ENCODE measurements at regions not wholly inside any gene's neighbourhood (a gene's known extent, or its start where the extent isn't known, plus 50 kb on each side); places are given as distances from the start of the nearest gene placed in this dataset.

GRCh38 chr11:32305460-32305859 lies 129.9 kb downstream of the WT1 start:
- H3K27me3 ChIP-seq (replicated peaks; ENCODE audit: insufficient read depth, low read depth, low read length, poor library complexity): no peaks in the 10 kb centered on the region
- no peaks in the 10 kb centered on the region for H3K36me3 ChIP-seq (ENCODE audit: insufficient read depth, low read length, poor library complexity, severe bottlenecking)
- H3K4me1 ChIP-seq (ENCODE audit: insufficient read depth, low read length, poor library complexity, severe bottlenecking): peaks cover 6% of the 10 kb centered on the region
- no peak for DNase-seq (ENCODE audit: low spot score)
- intact Hi-C loops (cut with micrococcal nuclease; ENCODE audit: unreplicated experiment): no loop called here
- TF ChIP-seq, protein P1, sequence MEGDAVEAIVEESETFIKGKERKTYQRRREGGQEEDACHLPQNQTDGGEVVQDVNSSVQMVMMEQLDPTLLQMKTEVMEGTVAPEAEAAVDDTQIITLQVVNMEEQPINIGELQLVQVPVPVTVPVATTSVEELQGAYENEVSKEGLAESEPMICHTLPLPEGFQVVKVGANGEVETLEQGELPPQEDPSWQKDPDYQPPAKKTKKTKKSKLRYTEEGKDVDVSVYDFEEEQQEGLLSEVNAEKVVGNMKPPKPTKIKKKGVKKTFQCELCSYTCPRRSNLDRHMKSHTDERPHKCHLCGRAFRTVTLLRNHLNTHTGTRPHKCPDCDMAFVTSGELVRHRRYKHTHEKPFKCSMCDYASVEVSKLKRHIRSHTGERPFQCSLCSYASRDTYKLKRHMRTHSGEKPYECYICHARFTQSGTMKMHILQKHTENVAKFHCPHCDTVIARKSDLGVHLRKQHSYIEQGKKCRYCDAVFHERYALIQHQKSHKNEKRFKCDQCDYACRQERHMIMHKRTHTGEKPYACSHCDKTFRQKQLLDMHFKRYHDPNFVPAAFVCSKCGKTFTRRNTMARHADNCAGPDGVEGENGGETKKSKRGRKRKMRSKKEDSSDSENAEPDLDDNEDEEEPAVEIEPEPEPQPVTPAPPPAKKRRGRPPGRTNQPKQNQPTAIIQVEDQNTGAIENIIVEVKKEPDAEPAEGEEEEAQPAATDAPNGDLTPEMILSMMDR (conservative IDR thresholded peaks at IDR 0.05; ENCODE audit: low read depth, low read length): no peak
- no peak for TF ChIP-seq EZH2 (IDR thresholded peaks at IDR 0.05; ENCODE audit: borderline replicate concordance, low read depth, low read length, poor library complexity, severe bottlenecking)
- CTCF ChIA-PET: no interaction called here
- no TSS peak for BruUV-seq (replicated peaks)
- POLR2A ChIA-PET (ENCODE audit: low non-redundant PET): no interaction called here
- no peaks in the 10 kb centered on the region for H3K9me3 ChIP-seq (ENCODE audit: low read depth, low read length, poor library complexity, severe bottlenecking)
- H3K27ac ChIP-seq (ENCODE audit: low read depth, low read length, poor library complexity, severe bottlenecking): no peak overlapping the region
- no peak overlapping the region for H3K4me3 ChIP-seq (ENCODE audit: low read depth, low read length, poor library complexity, severe bottlenecking)

- POLR2A ChIA-PET (ENCODE audit: low non-redundant PET): no interaction called here
- intact Hi-C loops (cut with micrococcal nuclease; ENCODE audit: unreplicated experiment): no loop called here
- CTCF ChIA-PET: interaction anchor here (1.9 kb wide), 1 partner anchor 10 kb away, joined by 4 read pairs; no protein-coding TSS in a partner anchor
These were observed 127.9 kb downstream of the WT1 start for GRCh38 chr11:32307471-32307870.

DNA sequence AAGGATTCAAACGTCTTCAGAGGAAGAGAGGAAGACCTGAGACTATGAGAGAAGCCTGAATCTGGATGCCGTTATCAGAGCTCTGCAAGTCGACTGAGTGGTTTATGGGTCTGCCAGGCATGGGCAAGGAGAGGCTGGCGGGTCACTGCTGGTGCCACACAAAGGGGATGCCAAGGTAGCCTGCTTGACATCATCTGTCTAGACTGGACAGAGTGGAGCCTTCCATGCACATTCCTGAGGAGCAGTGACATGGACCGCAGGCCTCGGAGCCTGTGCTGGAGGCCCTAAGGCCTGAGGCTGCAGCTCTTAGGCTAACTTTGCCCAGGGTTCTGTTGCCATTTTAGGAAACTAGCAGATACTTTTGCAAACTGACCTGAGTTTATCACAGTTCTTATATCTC lies 127.4 kb downstream of the WT1 start:
- ChIA-PET POLR2A (ENCODE audit: low non-redundant PET) (no interaction called here), CTCF (interaction anchor here (0.8 to 1.9 kb wide), 2 partner anchors 9 to 10 kb away, joined by 3 to 4 read pairs; no protein-coding TSS in a partner anchor)
- no peaks in the 10 kb centered on the region for H3K36me3 ChIP-seq (ENCODE audit: insufficient read depth, low read length, poor library complexity, severe bottlenecking)
- no peak overlapping the region for H3K4me3 ChIP-seq (ENCODE audit: low read depth, low read length, poor library complexity, severe bottlenecking)
- H3K4me1 ChIP-seq (ENCODE audit: insufficient read depth, low read length, poor library complexity, severe bottlenecking): peaks cover 12% of the 10 kb centered on the region
- no peaks in the 10 kb centered on the region for H3K27me3 ChIP-seq (replicated peaks; ENCODE audit: insufficient read depth, low read depth, low read length, poor library complexity)
- BruUV-seq (replicated peaks): no TSS peak
- TF ChIP-seq EZH2 (IDR thresholded peaks at IDR 0.05; ENCODE audit: borderline replicate concordance, low read depth, low read length, poor library complexity, severe bottlenecking): no peak
- TF ChIP-seq, protein P1 (conservative IDR thresholded peaks at IDR 0.05; ENCODE audit: low read depth, low read length): no peak
- no peak overlapping the region for H3K27ac ChIP-seq (ENCODE audit: low read depth, low read length, poor library complexity, severe bottlenecking)
- H3K9me3 ChIP-seq (ENCODE audit: low read depth, low read length, poor library complexity, severe bottlenecking): no peaks in the 10 kb centered on the region
- intact Hi-C loops (cut with micrococcal nuclease; ENCODE audit: unreplicated experiment): no loop called here
- DNase-seq (ENCODE audit: low spot score): no peak

More at GRCh38 chr11:32307471-32307870, 127.9 kb downstream of the WT1 start:
- H3K36me3 ChIP-seq (ENCODE audit: insufficient read depth, low read length, poor library complexity, severe bottlenecking): no peaks in the 10 kb centered on the region
- TF ChIP-seq, protein P1 (conservative IDR thresholded peaks at IDR 0.05; ENCODE audit: low read depth, low read length): no peak
- no peak for TF ChIP-seq EZH2 (IDR thresholded peaks at IDR 0.05; ENCODE audit: borderline replicate concordance, low read depth, low read length, poor library complexity, severe bottlenecking)
- no TSS peak for BruUV-seq (replicated peaks)
- H3K4me1 ChIP-seq (ENCODE audit: insufficient read depth, low read length, poor library complexity, severe bottlenecking): peaks cover 7% of the 10 kb centered on the region
- H3K27ac ChIP-seq (ENCODE audit: low read depth, low read length, poor library complexity, severe bottlenecking): no peak overlapping the region
- H3K4me3 ChIP-seq (ENCODE audit: low read depth, low read length, poor library complexity, severe bottlenecking): no peak overlapping the region
- peak; percentile 62 for DNase-seq (ENCODE audit: low spot score)
- H3K27me3 ChIP-seq (replicated peaks; ENCODE audit: insufficient read depth, low read depth, low read length, poor library complexity): no peaks in the 10 kb centered on the region
- no peaks in the 10 kb centered on the region for H3K9me3 ChIP-seq (ENCODE audit: low read depth, low read length, poor library complexity, severe bottlenecking)
